ENCODE measurements at regions not wholly inside any gene's neighbourhood (a gene's known extent, or its start where the extent isn't known, plus 50 kb on each side); places are given as distances from the start of the nearest gene placed in this dataset.

GRCh38 chr2:76564734-76565133, 854.0 kb upstream of the GCFC2 start:
- TF ChIP-seq, protein P1, sequence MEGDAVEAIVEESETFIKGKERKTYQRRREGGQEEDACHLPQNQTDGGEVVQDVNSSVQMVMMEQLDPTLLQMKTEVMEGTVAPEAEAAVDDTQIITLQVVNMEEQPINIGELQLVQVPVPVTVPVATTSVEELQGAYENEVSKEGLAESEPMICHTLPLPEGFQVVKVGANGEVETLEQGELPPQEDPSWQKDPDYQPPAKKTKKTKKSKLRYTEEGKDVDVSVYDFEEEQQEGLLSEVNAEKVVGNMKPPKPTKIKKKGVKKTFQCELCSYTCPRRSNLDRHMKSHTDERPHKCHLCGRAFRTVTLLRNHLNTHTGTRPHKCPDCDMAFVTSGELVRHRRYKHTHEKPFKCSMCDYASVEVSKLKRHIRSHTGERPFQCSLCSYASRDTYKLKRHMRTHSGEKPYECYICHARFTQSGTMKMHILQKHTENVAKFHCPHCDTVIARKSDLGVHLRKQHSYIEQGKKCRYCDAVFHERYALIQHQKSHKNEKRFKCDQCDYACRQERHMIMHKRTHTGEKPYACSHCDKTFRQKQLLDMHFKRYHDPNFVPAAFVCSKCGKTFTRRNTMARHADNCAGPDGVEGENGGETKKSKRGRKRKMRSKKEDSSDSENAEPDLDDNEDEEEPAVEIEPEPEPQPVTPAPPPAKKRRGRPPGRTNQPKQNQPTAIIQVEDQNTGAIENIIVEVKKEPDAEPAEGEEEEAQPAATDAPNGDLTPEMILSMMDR (IDR thresholded peaks at IDR 0.05; ENCODE audit: poor library complexity): no peak
- TF ChIP-seq EZH2phosphoT487 (IDR thresholded peaks at IDR 0.05; ENCODE audit: low read depth, severe bottlenecking, unreplicated experiment) (no peak), EZH2 (IDR thresholded peaks at IDR 0.05; ENCODE audit: borderline replicate concordance) (no peak)

Measured in hepatocyte (in vitro differentiated cells).